Dermis microvascular lymphatic vessel endothelial cell (primary cell): ENCODE measurements at regions not wholly inside any gene's neighbourhood (a gene's known extent, or its start where the extent isn't known, plus 50 kb on each side); places are given as distances from the start of the nearest gene placed in this dataset.

Experiments used
- DNase-seq, 2 donors: peaks; one replicate each; pipeline versions ENCODE4 v3.0.0 to v3.0.0-alpha.2; 2010; ENCODE audit warnings: low read depth in 2 of 2

DNA sequence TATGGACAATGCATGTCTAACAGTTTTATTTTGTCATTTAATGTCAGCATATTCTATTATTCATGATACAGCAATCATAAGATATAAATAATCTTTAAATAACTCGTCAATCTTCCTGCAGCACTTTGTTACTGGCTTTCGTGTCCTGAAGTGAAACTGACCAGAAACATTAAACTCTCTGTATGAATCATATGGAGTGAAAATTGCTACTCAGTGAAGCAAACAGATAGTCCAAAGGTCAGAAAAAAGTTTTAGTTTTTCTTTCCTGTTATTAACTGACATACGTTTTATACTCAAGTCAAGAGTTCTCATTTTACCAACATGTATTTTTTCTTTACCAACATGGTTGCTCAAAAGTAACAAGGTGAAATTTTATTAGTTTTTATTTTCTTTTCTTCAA lies 106.8 kb upstream of the GALNT5 start:
- DNase-seq = no peak

DNA sequence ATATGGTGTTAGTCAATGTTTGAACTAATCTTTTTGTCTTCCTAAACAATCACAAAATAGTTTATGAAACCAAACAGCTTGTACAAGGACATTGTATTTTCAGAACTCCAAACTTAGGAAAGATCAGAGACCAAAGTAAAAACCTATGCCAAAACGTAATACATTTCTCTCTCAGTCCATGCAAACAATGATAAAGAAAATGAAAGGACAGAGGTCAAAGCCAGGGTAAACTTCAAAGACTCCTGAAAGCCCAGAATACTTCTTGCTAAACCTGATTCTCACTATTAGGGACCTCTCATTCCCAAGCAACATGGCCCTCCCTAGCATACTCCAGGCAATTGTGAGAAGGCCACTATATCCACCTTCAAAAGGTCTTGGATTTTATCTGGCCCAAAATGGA lies 105.1 kb upstream of the GALNT5 start:
- DNase-seq = no peak

DNA sequence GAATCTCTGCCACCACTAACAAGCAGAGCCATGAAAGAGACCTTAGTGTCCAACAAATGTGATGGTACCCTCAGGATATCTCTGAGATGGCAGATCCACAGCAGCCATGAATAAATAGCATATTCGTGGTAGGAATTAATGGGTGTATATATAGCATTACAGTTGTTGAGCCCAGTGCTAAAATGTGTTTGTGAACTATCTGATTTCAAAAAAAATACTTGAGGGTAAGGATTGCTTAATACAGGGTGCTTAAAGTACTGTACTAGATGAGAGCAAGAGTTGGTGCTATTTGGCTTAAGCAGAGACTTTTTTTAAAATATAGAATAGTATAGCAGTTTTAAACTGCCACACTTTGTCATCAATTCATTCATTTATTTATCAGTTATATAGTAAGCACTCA lies 101.5 kb upstream of the GALNT5 start:
- DNase-seq = no peak

DNA sequence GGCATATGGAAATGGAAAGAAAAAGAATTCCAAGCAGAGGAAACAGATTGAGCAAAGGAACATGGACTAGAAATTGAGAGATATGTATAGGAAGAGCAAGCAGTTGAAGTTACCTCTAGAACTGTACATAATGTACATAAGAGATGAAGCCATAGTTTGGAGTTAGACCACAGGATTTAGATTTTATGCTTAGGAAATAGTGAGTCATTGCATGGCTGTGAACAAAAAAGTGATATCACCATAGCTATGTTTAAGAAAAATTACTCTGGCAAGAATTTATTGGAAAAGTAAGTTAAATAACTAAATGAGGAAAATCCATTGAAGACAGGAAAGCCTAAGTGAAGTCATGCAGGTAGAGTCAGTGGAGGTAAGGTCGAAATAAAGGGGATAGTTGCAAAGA lies 99.4 kb upstream of the GALNT5 start:
- peak in 1 of 2 donors; percentile 41 for DNase-seq

DNA sequence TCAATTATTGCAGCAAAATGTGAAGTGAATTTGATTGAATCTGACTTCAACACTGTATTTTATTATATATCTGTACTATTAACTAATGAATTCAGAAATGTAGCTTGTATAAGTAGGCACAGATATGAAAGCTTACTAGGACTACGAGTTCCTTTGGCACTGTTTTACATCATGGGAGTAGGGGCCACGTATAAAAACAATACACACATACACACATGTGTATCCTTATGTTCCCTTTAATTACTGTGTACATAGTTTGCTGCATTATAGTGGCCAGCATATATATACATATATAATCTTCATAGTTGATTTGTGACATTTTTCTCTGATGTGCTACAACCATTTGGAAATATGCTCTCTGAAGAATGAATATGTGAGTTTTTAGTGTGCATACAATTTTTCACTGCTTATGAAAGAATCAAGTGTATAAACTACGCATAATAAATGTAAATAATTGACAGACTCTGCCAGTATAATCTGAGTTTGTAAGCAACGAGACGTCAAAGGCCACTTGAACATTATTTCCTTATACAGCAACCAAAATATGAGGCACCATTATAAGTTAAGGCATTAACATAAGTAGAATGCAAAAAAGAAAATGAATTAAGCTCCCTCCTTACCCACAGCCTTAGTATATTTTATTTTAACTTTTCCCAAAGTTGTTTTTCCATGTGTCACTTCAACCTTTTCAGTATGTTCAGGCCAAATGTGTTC lies 98.1 kb upstream of the GALNT5 start:
- DNase-seq = no peak

DNA sequence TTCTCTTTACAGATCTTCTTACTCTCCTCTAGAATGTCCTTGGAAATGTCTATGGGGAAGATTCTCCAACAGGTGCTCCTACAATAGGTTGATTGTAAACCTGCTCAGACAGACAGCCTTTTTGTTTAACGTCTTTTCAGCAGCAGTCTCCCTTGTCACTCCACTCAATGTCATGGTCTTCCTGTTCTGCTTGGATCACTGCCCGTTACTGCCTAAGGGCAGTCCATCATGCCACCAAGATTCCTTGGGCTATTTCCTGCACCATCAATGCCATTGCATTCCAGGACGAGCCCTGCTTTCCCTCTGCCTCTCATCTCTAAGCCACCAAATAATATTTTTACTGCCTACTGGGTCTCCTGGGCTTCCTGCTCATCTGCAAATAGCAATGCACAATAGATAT lies 97.4 kb upstream of the GALNT5 start:
- DNase-seq = no peak

DNA sequence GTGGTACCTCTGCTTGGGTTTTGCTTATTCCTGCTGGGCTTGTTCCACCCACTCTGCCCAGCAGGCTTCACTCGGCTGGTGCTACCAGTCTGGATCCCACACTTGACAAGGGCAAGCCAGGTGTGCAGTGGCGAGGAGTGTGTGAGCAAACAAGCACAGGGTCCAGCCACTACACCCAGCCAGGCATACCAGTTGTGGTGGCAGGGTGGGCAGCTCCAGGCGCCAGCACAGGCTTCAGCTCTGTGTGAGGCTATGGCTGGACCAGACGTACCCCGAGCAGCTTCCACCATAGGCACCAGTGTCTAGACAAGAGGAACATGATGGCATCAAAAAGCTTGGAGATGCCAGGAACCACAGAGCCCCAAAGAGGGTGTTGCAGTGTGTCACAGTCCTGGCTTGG lies 93.1 kb upstream of the GALNT5 start:
- DNase-seq = no peak

DNA sequence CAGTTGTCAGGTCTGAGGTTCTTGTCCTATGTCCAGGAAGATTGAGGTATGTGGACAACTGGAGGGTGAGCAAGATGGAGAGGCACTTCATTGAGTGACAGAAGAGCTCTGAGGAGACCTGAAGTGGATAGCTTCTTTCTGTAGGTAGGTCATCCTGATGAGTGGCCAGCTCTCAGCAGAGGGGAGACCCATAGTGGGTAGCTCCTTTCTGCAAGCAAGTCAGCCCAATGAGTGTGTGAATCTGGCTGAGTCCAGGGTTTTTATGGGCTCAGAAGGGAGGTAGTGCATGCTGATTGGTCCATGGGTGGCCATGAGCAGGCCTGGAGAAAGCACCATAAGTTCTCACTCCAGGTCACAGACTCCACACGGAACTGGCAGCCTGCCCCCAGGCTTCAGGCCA lies 92.6 kb upstream of the GALNT5 start:
- DNase-seq = no peak

DNA sequence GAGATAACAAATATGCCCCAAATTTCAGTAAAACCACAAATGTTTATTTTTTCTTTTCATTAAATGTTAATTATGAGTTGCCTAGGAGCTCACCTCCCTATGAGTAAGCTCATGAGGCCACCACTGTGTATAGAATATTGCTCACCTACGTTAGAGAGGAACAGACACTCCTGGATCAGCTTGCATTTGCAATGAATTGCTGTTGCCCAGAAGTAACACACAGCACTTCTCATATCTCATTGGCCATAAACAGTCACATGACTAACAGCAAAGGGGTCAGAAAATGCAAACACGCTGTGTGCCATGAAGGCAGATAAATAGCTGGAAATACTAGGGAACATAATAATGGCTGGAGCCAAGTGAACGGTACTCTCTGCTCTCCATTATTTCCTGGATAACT lies 89.0 kb upstream of the GALNT5 start:
- DNase-seq = no peak

DNA sequence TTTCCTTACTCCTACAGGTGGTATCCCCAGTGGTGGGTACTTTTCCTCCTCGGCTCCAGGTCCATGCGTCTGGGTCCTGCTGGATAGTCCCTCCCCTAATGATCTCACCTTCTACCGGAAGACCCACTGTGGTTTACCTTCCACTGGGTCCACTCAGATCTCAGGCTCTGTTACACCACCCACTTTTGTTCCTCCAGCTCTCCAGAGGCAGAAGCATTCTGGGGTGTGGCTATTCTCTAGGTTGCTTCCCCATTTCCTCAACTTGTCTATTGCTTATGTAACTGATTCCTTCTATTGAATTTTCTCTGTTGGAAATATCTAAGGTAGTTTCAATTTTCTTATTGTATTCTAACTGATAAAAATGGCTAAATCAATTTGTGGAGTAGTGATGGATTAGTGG lies 87.6 kb upstream of the GALNT5 start:
- DNase-seq = no peak

DNA sequence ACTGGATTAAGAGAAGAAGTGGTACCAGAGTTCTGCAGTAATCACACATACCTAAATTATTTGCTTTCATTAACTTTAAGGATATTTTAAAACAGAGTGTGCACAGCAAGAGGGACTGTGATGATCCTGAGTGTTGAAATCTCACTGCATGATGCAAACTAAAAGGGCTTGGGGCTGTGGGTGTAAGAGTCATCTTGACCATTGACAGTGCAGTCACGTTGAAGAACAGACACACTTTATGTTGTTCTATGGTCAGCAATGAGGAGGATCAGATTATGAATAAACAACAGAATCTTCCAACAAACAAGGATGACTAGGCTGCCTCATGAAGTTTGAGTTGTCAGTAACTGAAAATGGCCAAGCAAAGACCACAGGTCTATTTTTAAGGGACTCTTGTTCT lies 87.2 kb upstream of the GALNT5 start:
- DNase-seq = no peak

DNA sequence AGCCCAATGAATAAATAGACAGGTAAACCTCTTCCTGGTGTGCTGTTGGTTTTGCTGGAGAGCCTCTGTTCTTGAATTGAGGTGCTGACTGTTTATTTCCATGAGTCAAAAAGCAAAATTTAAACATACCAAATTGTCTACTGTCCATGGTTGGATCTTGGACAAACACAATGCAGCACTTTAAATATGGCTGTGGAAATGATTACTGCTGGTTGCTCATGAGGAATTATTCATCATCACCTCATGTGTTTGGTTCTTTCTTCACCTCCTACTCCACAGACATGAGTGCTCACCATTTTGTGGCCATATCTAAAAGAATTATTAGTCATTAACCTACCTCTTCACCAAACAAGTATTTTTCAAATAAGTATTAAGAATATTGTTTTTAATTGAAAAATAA lies 85.3 kb upstream of the GALNT5 start:
- DNase-seq = no peak

DNA sequence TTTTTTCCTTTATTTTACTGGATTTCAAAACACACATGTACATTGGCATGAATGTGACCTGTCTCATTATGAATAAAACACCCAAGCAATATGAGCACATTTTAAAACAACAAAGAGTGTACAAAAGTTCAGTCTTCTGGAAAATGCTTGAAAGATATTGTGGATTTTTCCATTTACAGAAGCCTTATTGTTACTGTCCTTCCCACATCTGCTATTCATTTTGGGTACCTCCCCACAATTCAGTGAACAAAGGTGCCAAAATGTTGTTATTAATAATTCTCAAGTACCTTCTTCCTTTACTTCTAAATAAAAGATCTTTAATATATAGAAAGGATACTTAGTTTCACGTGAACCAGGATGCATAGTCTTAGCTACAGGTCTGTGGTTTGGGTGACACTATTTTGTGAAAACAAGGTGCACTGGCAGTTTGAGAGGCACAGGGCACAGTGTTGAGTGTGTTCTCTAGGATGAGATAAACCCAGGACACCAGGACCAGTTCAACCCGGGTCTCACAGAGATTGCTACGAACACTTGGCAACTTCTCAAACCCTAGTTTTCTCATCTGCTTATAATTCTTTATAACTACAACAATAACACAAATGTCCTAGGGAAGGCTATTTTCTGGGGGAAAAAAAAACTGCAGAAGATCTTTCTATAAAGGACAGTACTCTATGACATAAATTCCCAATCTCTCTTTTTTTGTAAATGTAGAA lies 84.5 kb upstream of the GALNT5 start:
- no peak for DNase-seq

DNA sequence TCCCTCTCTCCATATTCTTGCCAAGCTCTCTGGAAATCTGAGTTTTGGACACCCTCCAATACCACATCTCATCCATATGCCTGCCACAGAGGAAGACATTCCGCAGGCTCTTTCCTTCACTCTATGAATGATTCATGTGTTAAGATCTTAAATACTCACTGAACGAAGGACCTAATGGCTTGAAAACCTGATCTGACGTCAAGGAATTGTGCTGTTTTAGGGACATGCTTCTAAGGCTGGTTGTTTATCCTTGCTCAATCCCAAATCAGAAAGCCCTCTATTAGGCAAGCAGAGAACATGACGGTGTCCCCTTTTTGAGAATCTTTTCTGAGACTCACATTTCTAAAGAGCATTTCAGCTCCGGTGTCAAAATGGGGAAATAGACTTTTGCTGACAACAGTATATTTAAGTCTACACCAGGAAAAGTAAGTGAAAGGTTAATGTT lies 83.7 kb upstream of the GALNT5 start:
- peak in 1 of 2 donors; percentile 80 for DNase-seq

DNA sequence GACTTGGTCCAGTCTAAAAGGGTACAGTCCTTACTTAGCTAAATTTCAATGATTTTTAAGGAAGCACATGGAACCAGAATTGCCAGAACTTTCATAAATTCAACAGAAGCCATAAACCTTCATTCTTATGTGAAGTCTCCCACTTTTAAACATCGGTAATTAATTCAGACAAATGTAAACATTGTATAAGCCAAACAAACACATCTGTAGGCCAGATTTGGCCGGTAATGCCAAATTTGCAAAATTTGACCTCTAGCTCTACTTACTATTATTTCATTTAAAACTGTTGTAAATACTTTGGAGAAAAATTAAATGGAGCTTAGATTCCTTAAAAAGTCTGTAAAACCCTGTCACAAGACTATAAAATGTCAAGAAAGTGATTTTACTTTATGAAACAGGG lies 83.2 kb upstream of the GALNT5 start:
- no peak for DNase-seq

DNA sequence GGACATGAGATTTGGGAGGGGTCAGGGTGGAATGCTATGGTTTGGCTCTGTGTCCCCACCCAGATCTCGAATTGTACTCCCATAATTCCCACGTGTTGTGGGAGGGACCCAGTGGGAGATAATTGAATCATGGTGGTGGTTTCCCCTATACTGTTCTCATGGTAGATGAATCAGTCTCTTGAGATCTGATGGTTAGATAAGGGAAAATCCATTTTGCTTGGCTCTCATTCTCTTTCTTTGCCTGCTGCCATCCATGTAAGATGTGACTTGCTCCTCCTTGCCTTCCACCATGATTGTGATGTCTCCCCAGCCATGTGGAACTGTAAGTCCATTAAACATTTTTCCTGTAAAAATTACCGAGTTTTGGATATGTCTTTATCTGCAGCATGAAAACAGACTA lies 80.9 kb upstream of the GALNT5 start:
- no peak for DNase-seq

DNA sequence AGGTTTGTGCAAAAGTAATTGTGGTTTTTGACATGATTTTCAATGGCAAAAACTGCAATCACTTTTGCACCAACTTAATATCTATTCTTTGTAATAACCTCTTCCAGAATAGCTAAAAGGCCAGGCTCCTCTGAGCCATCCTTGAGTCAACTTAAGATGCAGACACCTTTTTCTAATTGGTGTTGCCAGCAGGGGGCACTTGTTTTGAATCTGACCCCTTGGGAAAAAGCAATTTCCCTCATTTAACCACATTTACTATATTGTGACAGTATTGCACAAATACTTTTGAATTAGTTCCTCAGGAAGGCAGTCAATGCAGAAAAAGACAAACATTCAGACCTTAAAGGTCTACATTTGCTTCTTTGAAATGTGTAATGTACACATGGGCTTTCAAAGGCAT lies 78.6 kb upstream of the GALNT5 start:
- DNase-seq = no peak

DNA sequence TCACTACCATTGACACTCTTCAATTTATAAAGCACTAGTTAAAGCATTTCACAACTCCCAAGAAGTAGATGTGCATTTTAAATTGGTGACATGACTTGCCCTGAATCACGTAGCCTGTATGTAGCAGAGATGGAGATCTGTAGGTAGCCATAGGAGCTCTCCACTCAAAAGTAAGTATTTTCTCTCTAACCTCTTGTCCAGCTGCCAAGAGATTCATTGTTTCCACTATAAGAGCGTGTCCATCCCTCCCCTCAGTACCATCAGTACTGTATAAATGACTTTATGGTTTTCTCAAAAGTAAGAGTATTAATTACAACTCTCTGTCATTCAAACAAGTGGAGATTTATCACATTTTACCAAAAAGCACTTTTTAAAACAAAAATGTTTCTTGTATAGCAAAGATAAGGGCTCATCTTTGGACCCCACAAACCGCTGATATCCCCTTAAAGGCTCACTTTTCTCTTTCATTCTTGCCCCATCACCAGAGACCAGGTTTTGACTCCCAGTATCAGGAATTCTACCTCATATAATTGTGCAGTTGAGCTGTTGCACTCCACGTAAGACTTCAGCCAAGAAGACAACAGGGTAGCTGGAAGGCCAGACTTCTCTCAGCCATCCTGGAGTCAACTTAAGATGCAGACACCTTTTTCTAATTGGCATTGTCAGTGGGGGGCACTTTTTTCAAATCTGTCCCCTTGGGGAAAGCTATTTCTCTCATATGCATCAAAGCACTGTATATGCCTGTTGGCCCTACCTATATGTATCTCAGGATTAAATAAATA lies 78.0 kb upstream of the GALNT5 start:
- peak in 1 of 2 donors; percentile 12 for DNase-seq

DNA sequence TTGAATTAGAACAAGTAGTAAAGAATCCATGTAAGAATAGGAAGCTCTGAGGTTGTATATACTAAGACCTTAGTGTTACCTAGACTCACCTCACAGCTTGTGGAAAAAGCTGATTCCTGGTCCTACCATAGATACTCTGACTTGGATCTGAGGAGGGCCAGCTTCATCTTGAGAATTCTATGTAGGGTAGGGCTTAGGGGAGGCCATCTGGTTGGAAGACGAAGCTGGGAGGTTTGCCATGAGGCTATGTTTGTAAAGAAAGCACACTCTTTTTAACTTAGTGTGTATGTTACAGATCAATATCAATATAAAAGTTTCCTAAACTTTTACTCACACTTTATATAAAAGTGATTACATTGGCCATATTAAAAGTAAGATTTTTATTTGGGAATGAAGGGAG lies 77.1 kb upstream of the GALNT5 start:
- DNase-seq = no peak

DNA sequence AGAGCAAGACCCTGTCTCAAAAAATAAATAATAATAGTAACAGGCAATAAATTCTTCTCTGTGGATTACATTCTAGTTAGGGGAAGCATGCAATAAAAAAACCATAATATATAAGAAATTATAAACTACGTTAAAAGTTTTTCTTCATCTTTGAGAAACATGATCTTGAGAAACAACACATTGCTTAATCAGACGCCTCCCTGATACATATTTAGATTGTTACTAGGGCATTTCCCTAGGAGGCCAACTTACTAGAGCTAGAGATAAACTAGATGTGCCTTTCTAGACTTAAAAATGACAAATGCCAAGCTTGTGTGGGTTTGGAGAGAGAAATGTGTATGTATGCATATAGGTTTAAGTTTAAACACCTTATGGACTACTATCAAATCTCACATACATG lies 76.3 kb upstream of the GALNT5 start:
- DNase-seq = no peak

DNA sequence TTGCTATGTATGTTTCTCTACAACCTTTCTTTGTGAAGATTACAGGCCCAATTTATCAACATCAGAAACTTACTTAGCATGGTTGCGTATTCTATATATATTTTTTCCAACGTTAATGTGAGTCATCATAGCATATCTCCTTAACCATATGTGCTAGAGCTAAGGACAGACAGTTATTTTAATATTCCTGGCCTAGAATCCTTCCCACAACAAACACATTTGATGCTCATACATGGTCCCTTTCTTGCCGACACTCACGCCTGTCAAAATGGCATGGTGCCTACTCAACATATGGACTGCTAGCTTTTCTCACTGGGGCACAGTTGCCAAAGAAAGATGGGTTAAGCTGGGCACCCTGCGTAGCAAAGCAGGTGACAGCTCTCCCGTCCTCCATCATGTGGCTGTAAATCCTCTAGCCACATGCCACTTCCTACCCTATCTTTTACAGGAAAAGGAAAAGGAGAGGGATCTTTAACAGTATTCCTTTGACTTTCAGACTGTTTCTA lies 75.2 kb upstream of the GALNT5 start:
- peak in 1 of 2 donors; percentile 37 for DNase-seq

DNA sequence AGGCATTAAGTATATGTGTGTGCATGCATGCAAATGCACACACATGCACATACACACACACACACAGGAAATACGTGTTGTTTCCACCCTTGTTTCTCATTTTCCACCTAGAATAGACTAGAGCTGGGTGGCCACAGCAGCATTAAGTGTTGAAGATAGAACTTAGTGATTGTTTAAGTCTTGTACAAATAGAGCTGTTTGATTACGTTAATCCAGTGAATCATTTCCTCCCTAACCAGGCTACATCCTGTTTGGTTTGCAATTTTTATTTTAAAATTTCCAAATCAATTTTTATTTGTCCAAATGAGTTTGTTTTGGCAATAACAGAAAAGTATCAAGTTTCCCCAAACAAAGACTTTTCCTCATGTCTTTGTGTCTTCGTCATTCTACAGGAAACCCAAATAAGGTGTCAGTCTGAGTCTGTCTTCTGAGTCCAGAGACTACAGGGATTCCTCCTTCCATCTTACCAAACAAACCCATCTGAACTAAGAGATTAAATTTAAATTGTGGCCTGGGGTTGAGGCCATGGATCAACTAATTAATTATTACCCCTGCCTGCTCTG lies 74.6 kb upstream of the GALNT5 start:
- DNase-seq = peak; percentile 79 to 91
